ENCODE measurements at regions not wholly inside any gene's neighbourhood (a gene's known extent, or its start where the extent isn't known, plus 50 kb on each side); places are given as distances from the start of the nearest gene placed in this dataset.
"Not testable (repeated sequence)": the region's sequence is repeated elsewhere in the genome, so short reads cannot be mapped to it uniquely, and the experiment has no call there.

- H3K4me3 ChIP-seq (ENCODE audit: insufficient read depth, low read depth, low read length); H2BK20ac ChIP-seq (ENCODE audit: low read depth, low read length); H3K14ac ChIP-seq (replicated peaks; ENCODE audit: low read depth, low read length); H3K27ac ChIP-seq (ENCODE audit: insufficient read depth, low read length); H3K9me1 ChIP-seq (ENCODE audit: insufficient read depth, low read length); H2AK5ac ChIP-seq (ENCODE audit: low read depth, low read length); H3K56ac ChIP-seq (ENCODE audit: extremely low read depth, insufficient read depth, low read length); H3K4me2 ChIP-seq (ENCODE audit: low read depth, low read length); H2BK5ac ChIP-seq (ENCODE audit: low read depth, low read length, poor library complexity, severe bottlenecking); H2BK15ac ChIP-seq (ENCODE audit: low read depth, low read length); BruUV-seq (replicated peaks); ATAC-seq (ENCODE audit: low read depth); H3K79me1 ChIP-seq (ENCODE audit: low read depth in 1 of 2, low read length in 2 of 2); H3K36me3 ChIP-seq (ENCODE audit: control insufficient read depth, insufficient read depth, low read length); H4K20me1 ChIP-seq (ENCODE audit: insufficient read depth, low read length); H3K18ac ChIP-seq (ENCODE audit: low read depth, low read length); in situ Hi-C loops (cut with MboI; ENCODE audit: low sequenced_read_pairs); CTCF ChIA-PET; H3K9me3 ChIP-seq (ENCODE audit: control insufficient read depth, insufficient read depth, low read length); H3K23ac ChIP-seq (ENCODE audit: low read depth, low read length); H3K9ac ChIP-seq (ENCODE audit: low read depth, low read length); DNase-seq; H3K27me3 ChIP-seq (ENCODE audit: control insufficient read depth, insufficient read depth, low read length); H2AK9ac ChIP-seq (replicated peaks; ENCODE audit: low read depth, low read length, poor library complexity); H2BK120ac ChIP-seq (ENCODE audit: low read depth, low read length); H4K91ac ChIP-seq (ENCODE audit: insufficient read depth, low read depth, low read length); H4K8ac ChIP-seq (ENCODE audit: low read depth in 2 of 2, low read length in 2 of 2); intact Hi-C loops (cut with micrococcal nuclease); H3K4me1 ChIP-seq (ENCODE audit: control insufficient read depth, insufficient read depth, low read length); H2AFZ ChIP-seq (replicated peaks; ENCODE audit: low read length, poor library complexity); H4K5ac ChIP-seq (ENCODE audit: low read depth, low read length); dilution Hi-C loops (cut with HindIII; ENCODE audit: low sequenced_read_pairs, unreplicated experiment); H3K4ac ChIP-seq (ENCODE audit: low read depth, low read length); POLR2A ChIA-PET (ENCODE audit: unreplicated experiment): not testable (repeated sequence)
- WGBS, 2 experiments (ENCODE audit: extremely low coverage in 2 of 2, insufficient read length in 1 of 2), result no CpG with 5 or more reads among the region's 3 CpGs
Measured at GRCh38 chr3:75311306-75311705, 352.8 kb upstream of the FRG2C start.

GRCh38 chr3:75312469-75312868, 351.7 kb upstream of the FRG2C start:
- H3K36me3 ChIP-seq (ENCODE audit: control insufficient read depth, insufficient read depth, low read length); H3K4me1 ChIP-seq (ENCODE audit: control insufficient read depth, insufficient read depth, low read length); H4K8ac ChIP-seq (ENCODE audit: low read depth in 2 of 2, low read length in 2 of 2); DNase-seq; H2BK120ac ChIP-seq (ENCODE audit: low read depth, low read length); H2AFZ ChIP-seq (replicated peaks; ENCODE audit: low read length, poor library complexity); POLR2A ChIA-PET (ENCODE audit: unreplicated experiment); H3K23ac ChIP-seq (ENCODE audit: low read depth, low read length); H3K27me3 ChIP-seq (ENCODE audit: control insufficient read depth, insufficient read depth, low read length); H4K5ac ChIP-seq (ENCODE audit: low read depth, low read length); H3K56ac ChIP-seq (ENCODE audit: extremely low read depth, insufficient read depth, low read length); intact Hi-C loops (cut with micrococcal nuclease); H4K91ac ChIP-seq (ENCODE audit: insufficient read depth, low read depth, low read length); CTCF ChIA-PET; H3K9me1 ChIP-seq (ENCODE audit: insufficient read depth, low read length); H3K4ac ChIP-seq (ENCODE audit: low read depth, low read length); H3K4me3 ChIP-seq (ENCODE audit: insufficient read depth, low read depth, low read length); ATAC-seq (ENCODE audit: low read depth); H3K18ac ChIP-seq (ENCODE audit: low read depth, low read length); H4K20me1 ChIP-seq (ENCODE audit: insufficient read depth, low read length); H3K14ac ChIP-seq (replicated peaks; ENCODE audit: low read depth, low read length); H3K9me3 ChIP-seq (ENCODE audit: control insufficient read depth, insufficient read depth, low read length); H3K4me2 ChIP-seq (ENCODE audit: low read depth, low read length); H3K79me1 ChIP-seq (ENCODE audit: low read depth in 1 of 2, low read length in 2 of 2); H3K9ac ChIP-seq (ENCODE audit: low read depth, low read length); H3K27ac ChIP-seq (ENCODE audit: insufficient read depth, low read length); H2AK5ac ChIP-seq (ENCODE audit: low read depth, low read length); BruUV-seq (replicated peaks); H2BK20ac ChIP-seq (ENCODE audit: low read depth, low read length); H2BK15ac ChIP-seq (ENCODE audit: low read depth, low read length); dilution Hi-C loops (cut with HindIII; ENCODE audit: low sequenced_read_pairs, unreplicated experiment); H2AK9ac ChIP-seq (replicated peaks; ENCODE audit: low read depth, low read length, poor library complexity); H2BK5ac ChIP-seq (ENCODE audit: low read depth, low read length, poor library complexity, severe bottlenecking); in situ Hi-C loops (cut with MboI; ENCODE audit: low sequenced_read_pairs): not testable (repeated sequence)
- no CpG with 5 or more reads among the region's 3 CpGs for WGBS, 2 experiments (ENCODE audit: extremely low coverage in 2 of 2, insufficient read length in 1 of 2)

All from IMR-90 (cell line).